AG04449 (cell line): ENCODE measurements at regions not wholly inside any gene's neighbourhood (a gene's known extent, or its start where the extent isn't known, plus 50 kb on each side); places are given as distances from the start of the nearest gene placed in this dataset.
"Not testable (repeated sequence)": the region's sequence is repeated elsewhere in the genome, so short reads cannot be mapped to it uniquely, and the experiment has no call there.

Experiments
- CTCF ChIA-PET: fragments of 350-600 bp; formaldehyde crosslinking; extraction: SDS; loops from one replicate; lab custom pipeline; 2021; ENCODE audit warnings: antibody characterized with exemption; lab: Yijun Ruan, JAX
- POLR2A ChIA-PET: fragments of 400-600, 350-600 bp; formaldehyde crosslinking; extraction: SDS; loops from one replicate; lab custom pipeline; 2020; ENCODE audit warnings: antibody characterized with exemption, inconsistent platforms; lab: Yijun Ruan, JAX
- DNase-seq: peaks from one replicate; pipeline ENCODE4 v3.0.0-alpha.2; 2010; ENCODE audit warnings: low read depth, low spot score
- H3K4me3 ChIP-seq: 2 replicates; pipeline ENCODE4 v1.5.1; 2011; ENCODE audit warnings: low read depth, mild to moderate bottlenecking, control low read depth, low read length
- CTCF ChIP-seq: IDR thresholded peaks from one replicate; pipeline ENCODE4 v1.5.1; 2011; ENCODE audit warnings: mild to moderate bottlenecking, moderate library complexity, low read length, control low read depth, inconsistent platforms; ENCODE audit not compliant: insufficient read depth; ENCODE audit errors: missing control alignments

- no peak overlapping the region for H3K4me3 ChIP-seq
- CTCF ChIA-PET, result no interaction called here
- POLR2A ChIA-PET, result no interaction called here
- DNase-seq, result no peak
- TF ChIP-seq CTCF, result no peak
Measured at GRCh38 chr9:117649126-117649525, 55.1 kb upstream of the TLR4 start.

- ChIA-PET CTCF (interaction anchor here (0.6 to 2.0 kb wide), 4 partner anchors 10 to 137 kb away, joined by 3 to 6 read pairs (median 4); no protein-coding TSS in a partner anchor), POLR2A (no interaction called here)
- no peak for TF ChIP-seq CTCF
- H3K4me3 ChIP-seq, result no peak overlapping the region
- DNase-seq, result no peak
Measured at GRCh38 chr9:117644932-117645636, 59.1 kb upstream of the TLR4 start.

GRCh38 chr9:117644133-117644931, 59.9 kb upstream of the TLR4 start:
- H3K4me3 ChIP-seq, result peak overlapping the region; percentile 19; the same call in 1 of the 2 replicates

GRCh38 chr9:117643288-117643654, 60.9 kb upstream of the TLR4 start:
- CTCF ChIA-PET, result no interaction called here
- POLR2A ChIA-PET, result no interaction called here
- no peak for DNase-seq
- TF ChIP-seq CTCF, result no peak
- H3K4me3 ChIP-seq, result no peak overlapping the region

More at GRCh38 chr9:117644133-117644931, 59.9 kb upstream of the TLR4 start:
- DNase-seq, result no peak
- TF ChIP-seq CTCF, result peak; percentile 90
- POLR2A ChIA-PET, result no interaction called here
- CTCF ChIA-PET, result interaction anchor here (1.1 to 1.4 kb wide), 2 partner anchors 9 to 138 kb away, joined by 3 to 5 read pairs; no protein-coding TSS in a partner anchor

- DNase-seq, CTCF ChIA-PET, POLR2A ChIA-PET, H3K4me3 ChIP-seq: not testable (repeated sequence)
Measured at GRCh38 chr9:117642571-117643287, 61.5 kb upstream of the TLR4 start.

- TF ChIP-seq CTCF, result no peak
- no peak for DNase-seq
- POLR2A ChIA-PET, result no interaction called here
- H3K4me3 ChIP-seq, result no peak overlapping the region
- CTCF ChIA-PET, result no interaction called here
Measured at GRCh38 chr9:117636681-117637080, 67.5 kb upstream of the TLR4 start.
